ENCODE measurements at regions not wholly inside any gene's neighbourhood (a gene's known extent, or its start where the extent isn't known, plus 50 kb on each side); places are given as distances from the start of the nearest gene placed in this dataset.

DNA sequence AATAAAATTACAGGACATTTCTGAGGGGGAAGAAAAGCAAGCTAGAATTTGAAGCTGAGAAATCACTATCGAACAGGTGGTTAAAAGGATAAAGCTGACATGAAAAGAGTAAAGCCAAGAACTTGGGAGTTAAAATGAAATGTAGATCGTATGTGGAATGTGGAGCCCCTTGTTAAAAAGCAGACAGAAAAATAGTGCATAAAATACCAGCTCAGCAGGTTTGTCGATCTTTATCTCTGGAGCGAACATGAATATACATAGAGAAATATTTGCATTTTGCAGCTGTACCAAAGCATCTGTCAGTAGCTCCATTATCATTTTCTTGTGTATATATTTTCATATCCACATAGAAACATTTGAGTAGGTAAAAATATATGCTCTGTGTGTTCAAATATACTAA lies 73.6 kb upstream of the CDC42BPA start:
- TF ChIP-seq POLR2A (IDR thresholded peaks at IDR 0.05): no peak
- TF ChIP-seq, protein P1, sequence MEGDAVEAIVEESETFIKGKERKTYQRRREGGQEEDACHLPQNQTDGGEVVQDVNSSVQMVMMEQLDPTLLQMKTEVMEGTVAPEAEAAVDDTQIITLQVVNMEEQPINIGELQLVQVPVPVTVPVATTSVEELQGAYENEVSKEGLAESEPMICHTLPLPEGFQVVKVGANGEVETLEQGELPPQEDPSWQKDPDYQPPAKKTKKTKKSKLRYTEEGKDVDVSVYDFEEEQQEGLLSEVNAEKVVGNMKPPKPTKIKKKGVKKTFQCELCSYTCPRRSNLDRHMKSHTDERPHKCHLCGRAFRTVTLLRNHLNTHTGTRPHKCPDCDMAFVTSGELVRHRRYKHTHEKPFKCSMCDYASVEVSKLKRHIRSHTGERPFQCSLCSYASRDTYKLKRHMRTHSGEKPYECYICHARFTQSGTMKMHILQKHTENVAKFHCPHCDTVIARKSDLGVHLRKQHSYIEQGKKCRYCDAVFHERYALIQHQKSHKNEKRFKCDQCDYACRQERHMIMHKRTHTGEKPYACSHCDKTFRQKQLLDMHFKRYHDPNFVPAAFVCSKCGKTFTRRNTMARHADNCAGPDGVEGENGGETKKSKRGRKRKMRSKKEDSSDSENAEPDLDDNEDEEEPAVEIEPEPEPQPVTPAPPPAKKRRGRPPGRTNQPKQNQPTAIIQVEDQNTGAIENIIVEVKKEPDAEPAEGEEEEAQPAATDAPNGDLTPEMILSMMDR (IDR thresholded peaks at IDR 0.05 in 8 of 11, conservative IDR thresholded peaks at IDR 0.05 in 3 of 11): no peak
- TF ChIP-seq POLR2AphosphoS5 (IDR thresholded peaks at IDR 0.05): no peak
